ENCODE measurements at regions not wholly inside any gene's neighbourhood (a gene's known extent, or its start where the extent isn't known, plus 50 kb on each side); places are given as distances from the start of the nearest gene placed in this dataset.

GRCh38 chr19:28142258-28142657 is 1070.7 kb downstream of the UQCRFS1 start:
- TF ChIP-seq POLR2AphosphoS5 (IDR thresholded peaks at IDR 0.05) (no peak), CTCF (IDR thresholded peaks at IDR 0.05 in 8 of 11, conservative IDR thresholded peaks at IDR 0.05 in 3 of 11) (no peak), POLR2A (IDR thresholded peaks at IDR 0.05) (no peak)
- H3K27me3 ChIP-seq (replicated peaks in 1 of 7): no peaks in the 10 kb centered on the region
- H3K27ac ChIP-seq: no peak overlapping the region
- intact Hi-C loops (cut with DNase I; ENCODE audit: low total_unique reads): no loop called here
- WGBS, 5 donors: 36 to 88% (median 80%) methylated on average over 1 of the region's 1 CpG
- peaks cover 0 to 56% (median 0%) of the 10 kb centered on the region in 8 donors for H3K9me3 ChIP-seq
- DNase-seq: no peak
- H3K36me3 ChIP-seq: no peaks in the 10 kb centered on the region
- no peaks in the 10 kb centered on the region for H3K4me1 ChIP-seq
- no peak overlapping the region for H3K4me3 ChIP-seq

GRCh38 chr19:28140201-28140600 is 1072.8 kb downstream of the UQCRFS1 start:
- H3K27ac ChIP-seq: no peak overlapping the region
- intact Hi-C loops (cut with DNase I; ENCODE audit: low total_unique reads): no loop called here
- H3K36me3 ChIP-seq: no peaks in the 10 kb centered on the region
- WGBS, 5 donors: 64 to 73% (median 70%) methylated on average over 4 of the region's 4 CpGs
- DNase-seq: no peak
- H3K4me3 ChIP-seq: no peak overlapping the region
- no peaks in the 10 kb centered on the region for H3K27me3 ChIP-seq (replicated peaks in 1 of 7)
- peaks cover 0 to 67% (median 1%) of the 10 kb centered on the region in 8 donors for H3K9me3 ChIP-seq
- TF ChIP-seq POLR2AphosphoS5 (IDR thresholded peaks at IDR 0.05): no peak
- TF ChIP-seq CTCF (IDR thresholded peaks at IDR 0.05 in 8 of 11, conservative IDR thresholded peaks at IDR 0.05 in 3 of 11): no peak
- TF ChIP-seq POLR2A (IDR thresholded peaks at IDR 0.05): no peak
- H3K4me1 ChIP-seq: no peaks in the 10 kb centered on the region

- TF ChIP-seq POLR2AphosphoS5 (IDR thresholded peaks at IDR 0.05): no peak
- no peak for TF ChIP-seq POLR2A (IDR thresholded peaks at IDR 0.05)
- TF ChIP-seq CTCF (IDR thresholded peaks at IDR 0.05 in 8 of 11, conservative IDR thresholded peaks at IDR 0.05 in 3 of 11): no peak
- intact Hi-C loops (cut with DNase I; ENCODE audit: low total_unique reads): no loop called here
- 64 to 87% (median 83%) methylated on average over 4 of the region's 4 CpGs for WGBS, 5 donors
- DNase-seq: no peak
- Histone ChIP-seq H3K4me1 (no peaks in the 10 kb centered on the region), H3K9me3 (peaks cover 0 to 78% (median 1%) of the 10 kb centered on the region in 8 donors), H3K27me3 (replicated peaks in 1 of 7) (no peaks in the 10 kb centered on the region), H3K27ac (no peak overlapping the region), H3K36me3 (no peaks in the 10 kb centered on the region), H3K4me3 (no peak overlapping the region)
Measured at GRCh38 chr19:28137772-28138171, 1075.2 kb downstream of the UQCRFS1 start.

- intact Hi-C loops (cut with DNase I; ENCODE audit: low total_unique reads): no loop called here
- H3K4me1 ChIP-seq: no peaks in the 10 kb centered on the region
- WGBS, 5 donors: 43 to 71% (median 57%) methylated on average over 2 of the region's 2 CpGs
Measured at GRCh38 chr19:28136796-28137195, 1076.2 kb downstream of the UQCRFS1 start.

More at GRCh38 chr19:28136796-28137195, 1076.2 kb downstream of the UQCRFS1 start:
- TF ChIP-seq POLR2AphosphoS5 (IDR thresholded peaks at IDR 0.05): no peak
- TF ChIP-seq CTCF (IDR thresholded peaks at IDR 0.05 in 8 of 11, conservative IDR thresholded peaks at IDR 0.05 in 3 of 11): no peak
- TF ChIP-seq POLR2A (IDR thresholded peaks at IDR 0.05): no peak
- no peaks in the 10 kb centered on the region for H3K27me3 ChIP-seq (replicated peaks in 1 of 7)
- H3K4me3 ChIP-seq: no peak overlapping the region
- H3K27ac ChIP-seq: no peak overlapping the region
- DNase-seq: no peak
- H3K9me3 ChIP-seq: peaks cover 0 to 76% (median 1%) of the 10 kb centered on the region in 8 donors
- no peaks in the 10 kb centered on the region for H3K36me3 ChIP-seq

Measured in spleen (tissue), 11 donors.